CD4-positive, alpha-beta T cell (primary cell): ENCODE measurements at regions not wholly inside any gene's neighbourhood (a gene's known extent, or its start where the extent isn't known, plus 50 kb on each side); places are given as distances from the start of the nearest gene placed in this dataset.

Experiments
- ATAC-seq: fragments of 200-7000 bp; cut with Tn5 transposase; one replicate; pipeline ENCODE4 v1.10.0; 2022; ENCODE audit warnings: mild to moderate bottlenecking; ENCODE audit not compliant: poor library complexity
- CTCF ChIA-PET: fragments of 350-600 bp; sonication (Branson Sonifier 250); formaldehyde crosslinking; loops from one replicate; lab custom pipeline; 2021; ENCODE audit warnings: antibody characterized with exemption, inconsistent platforms; lab: Charles Lee
- POLR2A ChIA-PET: fragments of 350-600 bp; sonication (Branson Sonifier 250); formaldehyde crosslinking; loops from one replicate; lab custom pipeline; 2021; ENCODE audit warnings: antibody characterized with exemption, inconsistent platforms; lab: Charles Lee
- DNase-seq, 14 experiments: peaks; one replicate each; pipeline ENCODE4 v3.0.0-alpha.2; 2013 to 2020; ENCODE audit warnings: mixed read lengths in 2 of 14
- H3K27ac ChIP-seq, 2 donors: one replicate each; pipeline versions ENCODE4 v1.5.1 to v1.7.0; 2013; ENCODE audit warnings: low read length in 2 of 2, low read depth in 1 of 2, mild to moderate bottlenecking in 1 of 2
- H3K27me3 ChIP-seq, 2 experiments: 1 replicate in 1 of 2; 2 replicates in 1 of 2; pipeline versions ENCODE4 v1.6.1 to v1.7.0; 2013; ENCODE audit warnings: low read length in 2 of 2, control low read depth in 1 of 2, mild to moderate bottlenecking in 1 of 2, moderate library complexity in 1 of 2; ENCODE audit not compliant: insufficient read depth in 2 of 2, control insufficient read depth in 1 of 2
- H3K36me3 ChIP-seq: one replicate; pipeline ENCODE4 v1.6.1; 2013; ENCODE audit warnings: low read length, control low read depth; ENCODE audit not compliant: insufficient read depth
- H3K4me1 ChIP-seq: one replicate; pipeline ENCODE4 v1.6.1; 2013; ENCODE audit warnings: low read length, control low read depth; ENCODE audit not compliant: insufficient read depth
- H3K4me3 ChIP-seq: one replicate; pipeline ENCODE4 v1.5.1; 2013; ENCODE audit warnings: mild to moderate bottlenecking, low read length, moderate library complexity
- H3K9me3 ChIP-seq, 2 experiments: 1 replicate in 1 of 2; 2 replicates in 1 of 2; pipeline versions ENCODE4 v1.6.1 to v1.7.0; 2013; ENCODE audit warnings: low read length in 2 of 2, mild to moderate bottlenecking in 2 of 2, control low read depth in 1 of 2, moderate library complexity in 1 of 2; ENCODE audit not compliant: control insufficient read depth in 1 of 2, insufficient read depth in 1 of 2
- H3K27ac Mint-ChIP-seq: one replicate; pipeline ENCODE4 v1.8.0; 2020; ENCODE audit warnings: mixed read lengths
- H3K27me3 Mint-ChIP-seq: one replicate; pipeline ENCODE4 v1.8.0; 2021; ENCODE audit warnings: mixed read lengths
- H3K36me3 Mint-ChIP-seq: one replicate; pipeline ENCODE4 v1.8.0; 2021; ENCODE audit warnings: low read depth, mixed read lengths
- H3K4me1 Mint-ChIP-seq: one replicate; pipeline ENCODE4 v1.8.0; 2021; ENCODE audit warnings: low read depth, mixed read lengths
- H3K4me3 Mint-ChIP-seq: one replicate; pipeline ENCODE4 v1.8.0; 2020; ENCODE audit warnings: mild to moderate bottlenecking, mixed read lengths
- H3K9me3 Mint-ChIP-seq: one replicate; pipeline ENCODE4 v1.8.0; 2020; ENCODE audit warnings: mixed read lengths
- intact Hi-C, 2 experiments: fragments of 100-400 bp; cut with DNase I in 1 of 2; cut with micrococcal nuclease in 1 of 2; formaldehyde crosslinking; loops; one replicate each; pipeline versions ENCODE4 v1.15.1 to v1.9.0; 2023 to 2025; cut with DNase I, micrococcal nuclease
- TF ChIP-seq, protein P1 (sequence below): fragments of 200-600 bp; IDR thresholded peaks from one replicate; pipeline ENCODE4 v1.8.0; 2022; ENCODE audit warnings: antibody characterized with exemption, mild to moderate bottlenecking

DNA sequence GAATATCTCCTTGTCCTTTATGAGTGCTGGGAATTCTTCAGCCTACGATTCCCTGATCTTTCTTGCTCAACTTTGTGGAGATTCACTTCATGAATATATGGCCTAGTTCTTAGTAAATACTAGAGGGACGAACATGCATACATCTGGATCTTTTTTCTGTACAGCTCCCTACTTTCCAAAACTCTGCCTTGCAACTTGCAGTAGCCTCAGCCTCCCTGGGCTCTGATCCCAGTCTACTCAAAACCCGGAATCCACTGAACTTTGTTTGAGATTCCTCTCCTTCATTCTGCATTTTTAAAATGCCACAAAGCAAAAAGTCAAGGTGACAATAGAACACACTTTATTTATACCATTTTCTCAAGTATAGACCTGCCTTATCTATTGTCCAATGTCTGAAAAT is 50.0 kb upstream of the PCDH7 start:
- Mint-ChIP-seq H3K36me3 (no peaks in the 10 kb centered on the region), H3K27me3 (no peaks in the 10 kb centered on the region), H3K4me1 (no peaks in the 10 kb centered on the region), H3K4me3 (no peak overlapping the region), H3K27ac (no peak overlapping the region), H3K9me3 (peaks cover 4% of the 10 kb centered on the region)
- ATAC-seq (no peak), DNase-seq (no peak)
- intact Hi-C loops = no loop called here
- ChIA-PET CTCF (no interaction called here), POLR2A (no interaction called here)
- Histone ChIP-seq H3K27ac (no peak overlapping the region), H3K4me1 (no peaks in the 10 kb centered on the region), H3K9me3 (no peaks in the 10 kb centered on the region), H3K27me3 (no peaks in the 10 kb centered on the region), H3K4me3 (no peak overlapping the region), H3K36me3 (no peaks in the 10 kb centered on the region)
- TF ChIP-seq, protein P1, sequence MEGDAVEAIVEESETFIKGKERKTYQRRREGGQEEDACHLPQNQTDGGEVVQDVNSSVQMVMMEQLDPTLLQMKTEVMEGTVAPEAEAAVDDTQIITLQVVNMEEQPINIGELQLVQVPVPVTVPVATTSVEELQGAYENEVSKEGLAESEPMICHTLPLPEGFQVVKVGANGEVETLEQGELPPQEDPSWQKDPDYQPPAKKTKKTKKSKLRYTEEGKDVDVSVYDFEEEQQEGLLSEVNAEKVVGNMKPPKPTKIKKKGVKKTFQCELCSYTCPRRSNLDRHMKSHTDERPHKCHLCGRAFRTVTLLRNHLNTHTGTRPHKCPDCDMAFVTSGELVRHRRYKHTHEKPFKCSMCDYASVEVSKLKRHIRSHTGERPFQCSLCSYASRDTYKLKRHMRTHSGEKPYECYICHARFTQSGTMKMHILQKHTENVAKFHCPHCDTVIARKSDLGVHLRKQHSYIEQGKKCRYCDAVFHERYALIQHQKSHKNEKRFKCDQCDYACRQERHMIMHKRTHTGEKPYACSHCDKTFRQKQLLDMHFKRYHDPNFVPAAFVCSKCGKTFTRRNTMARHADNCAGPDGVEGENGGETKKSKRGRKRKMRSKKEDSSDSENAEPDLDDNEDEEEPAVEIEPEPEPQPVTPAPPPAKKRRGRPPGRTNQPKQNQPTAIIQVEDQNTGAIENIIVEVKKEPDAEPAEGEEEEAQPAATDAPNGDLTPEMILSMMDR = no peak
